DND-41 (cell line): ENCODE measurements at regions not wholly inside any gene's neighbourhood (a gene's known extent, or its start where the extent isn't known, plus 50 kb on each side); places are given as distances from the start of the nearest gene placed in this dataset.
"Not testable (repeated sequence)": the region's sequence is repeated elsewhere in the genome, so short reads cannot be mapped to it uniquely, and the experiment has no call there.

Source experiments
- ATAC-seq: fragments of 200-7000 bp; cut with Tn5 transposase; 3 replicates; pipeline ENCODE4 v1.9.1; 2021; ENCODE audit warnings: low read depth; ENCODE audit not compliant: insufficient read depth
- DNase-seq: peaks from one replicate; pipeline ENCODE4 v3.0.0-alpha.2; 2020
- H2AFZ ChIP-seq: 2 replicates; pipeline ENCODE4 v1.6.0; 2012; ENCODE audit warnings: low read depth, low read length
- H3K27ac ChIP-seq: 2 replicates; pipeline ENCODE4 v1.5.1; 2012; ENCODE audit warnings: low read length, inconsistent platforms
- H3K27me3 ChIP-seq: fragments of 200-600 bp; sonication (generic); 2 replicates; pipeline ENCODE4 v1.6.0; 2012; ENCODE audit warnings: low read length, mild to moderate bottlenecking, inconsistent platforms; ENCODE audit not compliant: insufficient read depth, poor library complexity
- H3K36me3 ChIP-seq: 2 replicates; pipeline ENCODE4 v1.5.1; 2012; ENCODE audit warnings: low read length, inconsistent platforms; ENCODE audit not compliant: insufficient read depth
- H3K4me1 ChIP-seq: 2 replicates; pipeline ENCODE4 v1.5.1; 2012; ENCODE audit warnings: mild to moderate bottlenecking, low read length; ENCODE audit not compliant: insufficient read depth
- H3K4me2 ChIP-seq: 2 replicates; pipeline ENCODE4 v1.6.0; 2012; ENCODE audit warnings: mild to moderate bottlenecking, moderate library complexity, low read length, inconsistent platforms; ENCODE audit not compliant: insufficient read depth
- H3K4me3 ChIP-seq, 2 experiments: fragments of 200-600 bp in 1 of 2; shearing (Covaris generic) in 1 of 2; 2 replicates each; pipeline ENCODE4 v1.5.1; 2012 to 2016; ENCODE audit warnings: inconsistent platforms in 2 of 2, low read length in 2 of 2, mild to moderate bottlenecking in 2 of 2, low read depth in 1 of 2, moderate library complexity in 1 of 2
- H3K79me2 ChIP-seq: 2 replicates; pipeline ENCODE4 v1.6.0; 2012; ENCODE audit warnings: low read length, inconsistent platforms; ENCODE audit not compliant: insufficient read depth
- H3K9ac ChIP-seq: 2 replicates; pipeline ENCODE4 v1.6.0; 2012; ENCODE audit warnings: low read depth, mild to moderate bottlenecking, inconsistent platforms, low read length, moderate library complexity
- H3K9me3 ChIP-seq: 2 replicates; pipeline ENCODE4 v1.5.1; 2012; ENCODE audit warnings: low read length, moderate library complexity, mild to moderate bottlenecking, inconsistent platforms; ENCODE audit not compliant: insufficient read depth, severe bottlenecking
- H4K20me1 ChIP-seq: 2 replicates; pipeline ENCODE4 v1.6.0; 2012; ENCODE audit warnings: low read length; ENCODE audit not compliant: insufficient read depth
- CTCF ChIP-seq: IDR thresholded peaks from 2 replicates; pipeline ENCODE4 v1.5.1; 2012; ENCODE audit warnings: borderline replicate concordance, low read length, moderate library complexity, mild to moderate bottlenecking; ENCODE audit not compliant: poor library complexity, severe bottlenecking; ENCODE audit errors: extremely low read depth
- EZH2 ChIP-seq: IDR thresholded peaks from 3 replicates; pipeline ENCODE4 v1.6.1; 2012; ENCODE audit warnings: borderline replicate concordance, low read depth, mild to moderate bottlenecking, moderate library complexity, low read length, inconsistent platforms; ENCODE audit not compliant: severe bottlenecking

- Histone ChIP-seq H3K27me3 (no peaks in the 10 kb centered on the region), H3K9ac (no peak overlapping the region), H3K27ac (no peak overlapping the region), H2AFZ (no peak overlapping the region), H3K36me3 (no peaks in the 10 kb centered on the region), H3K79me2 (no peaks in the 10 kb centered on the region), H3K4me2 (no peak overlapping the region), H3K9me3 (no peaks in the 10 kb centered on the region), H3K4me1 (no peaks in the 10 kb centered on the region), H4K20me1 (no peaks in the 10 kb centered on the region), H3K4me3 (no peak overlapping the region)
- no peak for ATAC-seq
- DNase-seq, result no peak
- TF ChIP-seq EZH2 (no peak), CTCF (no peak)
Measured at GRCh38 chr5:130747556-130747955, 417.5 kb downstream of the HINT1 start.

- not testable (repeated sequence) for H3K79me2 ChIP-seq, H3K4me2 ChIP-seq, H3K36me3 ChIP-seq, H3K4me3 ChIP-seq, H3K4me1 ChIP-seq, H2AFZ ChIP-seq, DNase-seq, H3K9ac ChIP-seq, H3K9me3 ChIP-seq, ATAC-seq, H3K27ac ChIP-seq, H4K20me1 ChIP-seq, H3K27me3 ChIP-seq
Measured at GRCh38 chr5:130746641-130747040, 418.4 kb downstream of the HINT1 start.

DNA sequence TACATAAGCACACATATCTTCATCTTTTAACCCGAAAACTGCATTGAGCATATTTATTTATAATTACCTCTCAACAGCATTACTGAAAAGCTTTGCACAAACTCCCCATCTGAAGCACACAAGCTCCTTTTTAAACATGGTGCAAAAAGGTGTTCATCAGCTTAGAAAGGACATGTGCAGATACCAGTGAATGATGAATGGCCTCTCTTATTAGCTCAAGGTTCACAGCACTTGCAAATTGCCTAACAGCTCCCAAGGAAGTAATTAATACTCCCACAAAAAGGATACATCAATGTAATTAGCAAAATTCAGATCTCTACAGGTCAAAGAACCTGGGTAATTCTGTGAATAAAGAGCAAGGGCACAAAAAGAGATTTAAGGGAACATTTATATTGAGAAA lies 422.0 kb downstream of the HINT1 start:
- Histone ChIP-seq H3K27ac (no peak overlapping the region), H3K27me3 (no peaks in the 10 kb centered on the region), H4K20me1 (no peaks in the 10 kb centered on the region), H3K36me3 (no peaks in the 10 kb centered on the region), H3K79me2 (no peaks in the 10 kb centered on the region), H3K4me1 (no peaks in the 10 kb centered on the region), H3K4me2 (no peak overlapping the region), H3K9ac (no peak overlapping the region), H2AFZ (no peak overlapping the region), H3K4me3 (no peak overlapping the region), H3K9me3 (peaks cover 2% of the 10 kb centered on the region)
- TF ChIP-seq CTCF (no peak), EZH2 (no peak)
- ATAC-seq, result no peak
- DNase-seq, result no peak

DNA sequence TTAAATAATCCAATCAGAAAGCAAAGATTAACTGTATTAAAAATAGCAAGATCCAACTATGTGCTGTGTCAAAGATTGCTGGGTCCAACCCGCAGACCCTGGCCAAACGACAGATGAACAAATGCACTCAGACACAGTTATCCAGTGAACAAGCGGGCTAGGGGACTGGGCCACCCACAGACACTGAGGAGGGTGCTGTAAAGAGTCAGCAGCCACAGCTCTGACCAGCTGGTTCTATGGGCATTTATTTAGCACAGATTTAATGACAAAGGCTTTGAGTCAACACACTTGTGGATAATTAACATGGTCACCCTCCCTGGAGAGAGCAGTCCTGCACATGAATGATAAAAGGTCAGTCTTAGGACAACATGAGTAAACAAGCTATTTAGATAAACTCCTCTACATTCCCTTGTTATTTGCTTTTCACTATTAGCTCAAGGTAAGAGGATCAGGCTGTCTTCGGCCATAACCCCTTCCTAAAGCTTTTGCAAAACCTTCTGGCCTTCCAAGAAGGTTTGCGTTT lies 424.9 kb downstream of the HINT1 start:
- H3K9ac ChIP-seq, result no peak overlapping the region
- ATAC-seq (no peak), DNase-seq (no peak)
- no peak overlapping the region for H2AFZ ChIP-seq
- no peak overlapping the region for H3K27ac ChIP-seq
- no peak for TF ChIP-seq CTCF
- no peak for TF ChIP-seq EZH2
- no peaks in the 10 kb centered on the region for H3K36me3 ChIP-seq
- no peaks in the 10 kb centered on the region for H3K4me1 ChIP-seq
- no peaks in the 10 kb centered on the region for H4K20me1 ChIP-seq
- peaks cover 2% of the 10 kb centered on the region for H3K9me3 ChIP-seq
- no peak overlapping the region for H3K4me2 ChIP-seq
- no peak overlapping the region for H3K4me3 ChIP-seq
- H3K79me2 ChIP-seq, result no peaks in the 10 kb centered on the region
- H3K27me3 ChIP-seq, result no peaks in the 10 kb centered on the region
